B cell (primary cell): ENCODE measurements at regions not wholly inside any gene's neighbourhood (a gene's known extent, or its start where the extent isn't known, plus 50 kb on each side); places are given as distances from the start of the nearest gene placed in this dataset.

Experiments used
- ATAC-seq: fragments of 200-7000 bp; cut with Tn5 transposase; one replicate; pipeline ENCODE4 v1.10.0; 2021; ENCODE audit warnings: low read depth, mild to moderate bottlenecking, moderate number of reproducible peaks, moderate library complexity
- CTCF ChIA-PET: fragments of 350-600 bp; sonication (Branson Sonifier 250); formaldehyde crosslinking; loops from one replicate; lab custom pipeline; 2021; ENCODE audit warnings: antibody characterized with exemption, inconsistent platforms; lab: Charles Lee
- POLR2A ChIA-PET: fragments of 350-600 bp; sonication (Branson Sonifier 250); formaldehyde crosslinking; loops from one replicate; lab custom pipeline; 2021; ENCODE audit warnings: antibody characterized with exemption; lab: Charles Lee
- DNase-seq: peaks from one replicate; pipeline ENCODE4 v3.0.0; 2013
- H2AFZ ChIP-seq: 2 replicates; pipeline ENCODE4 v1.6.1; 2012; ENCODE audit warnings: mild to moderate bottlenecking, low read depth, low read length; ENCODE audit not compliant: insufficient read depth, poor library complexity, severe bottlenecking
- H3K27ac ChIP-seq, 2 donors: 1 replicate in 1 of 2; 2 replicates in 1 of 2; pipeline ENCODE4 v1.5.1; 2012 to 2013; ENCODE audit warnings: low read length in 2 of 2, mild to moderate bottlenecking in 2 of 2, moderate library complexity in 1 of 2
- H3K27me3 ChIP-seq, 4 experiments: fragments of 200-600 bp in 1 of 4; sonication (generic) in 1 of 4; replicated peaks in 1 of 4; 1 replicate in 2 of 4; 2 replicates in 2 of 4; pipeline versions ENCODE4 v1.6.1 to v1.7.0; 2013 to 2016; ENCODE audit warnings: low read length in 3 of 4, mild to moderate bottlenecking in 2 of 4, mixed read lengths in 1 of 4, moderate library complexity in 1 of 4; ENCODE audit not compliant: insufficient read depth in 4 of 4, control insufficient read depth in 3 of 4; ENCODE audit errors: control extremely low read depth in 1 of 4
- H3K36me3 ChIP-seq, 2 experiments: replicated peaks in 1 of 2; 1 replicate in 1 of 2; 2 replicates in 1 of 2; pipeline versions ENCODE4 v1.6.1 to v1.7.1; 2013; ENCODE audit warnings: low read length in 1 of 2; ENCODE audit not compliant: insufficient read depth in 2 of 2, control insufficient read depth in 1 of 2; ENCODE audit errors: control extremely low read depth in 1 of 2, extremely low read depth in 1 of 2
- H3K4me1 ChIP-seq, 2 donors: fragments of 200-600 bp in 1 of 2; sonication (generic) in 1 of 2; 1 replicate in 1 of 2; 2 replicates in 1 of 2; pipeline versions ENCODE4 v1.5.1 to v1.6.1; 2013 to 2017; ENCODE audit warnings: low read length in 2 of 2; ENCODE audit not compliant: control insufficient read depth in 2 of 2, insufficient read depth in 2 of 2
- H3K4me2 ChIP-seq: replicated peaks from 2 replicates; pipeline ENCODE3; 2012; ENCODE audit warnings: mild to moderate bottlenecking, low read depth, low read length; ENCODE audit not compliant: poor library complexity, severe bottlenecking
- H3K4me3 ChIP-seq, 5 experiments: fragments of 200-600 bp in 1 of 5; sonication (generic) in 1 of 5; 1 replicate in 3 of 5; 2 replicates in 2 of 5; pipeline versions ENCODE4 v1.5.1 to v1.7.0; 2011 to 2016; ENCODE audit warnings: low read length in 4 of 5, mild to moderate bottlenecking in 4 of 5, low read depth in 2 of 5, control low read depth in 1 of 5, moderate library complexity in 1 of 5; ENCODE audit not compliant: insufficient read depth in 1 of 5; ENCODE audit errors: control extremely low read depth in 1 of 5, extremely low read depth in 1 of 5
- H3K79me2 ChIP-seq: fragments of 200-600 bp; sonication (generic); one replicate; pipeline ENCODE4 v1.6.0; 2016; ENCODE audit warnings: low read length; ENCODE audit not compliant: control insufficient read depth, insufficient read depth
- H3K9ac ChIP-seq: fragments of 200-600 bp; sonication (generic); 2 replicates; pipeline ENCODE4 v1.6.1; 2017; ENCODE audit warnings: mild to moderate bottlenecking, low read length, moderate library complexity
- H3K9me3 ChIP-seq, 3 donors: one replicate each; pipeline versions ENCODE4 v1.6.1 to v1.7.1; 2013; ENCODE audit warnings: low read length in 2 of 3; ENCODE audit not compliant: control insufficient read depth in 2 of 3, insufficient read depth in 1 of 3; ENCODE audit errors: control extremely low read depth in 1 of 3
- H4K20me1 ChIP-seq: 2 replicates; pipeline ENCODE4 v1.6.0; 2012; ENCODE audit warnings: mild to moderate bottlenecking, low read length; ENCODE audit not compliant: insufficient read depth, control insufficient read depth, poor library complexity, severe bottlenecking
- H3K27ac Mint-ChIP-seq: one replicate; pipeline ENCODE4 v1.8.0; 2021; ENCODE audit warnings: mixed read lengths
- H3K27me3 Mint-ChIP-seq: one replicate; pipeline ENCODE4 v1.8.0; 2021; ENCODE audit warnings: mixed read lengths
- H3K4me1 Mint-ChIP-seq: one replicate; pipeline ENCODE4 v1.8.0; 2021; ENCODE audit warnings: mixed read lengths
- H3K4me3 Mint-ChIP-seq: one replicate; pipeline ENCODE4 v1.8.0; 2021; ENCODE audit warnings: mixed read lengths
- H3K9me3 Mint-ChIP-seq: one replicate; pipeline ENCODE4 v1.8.0; 2022; ENCODE audit warnings: mixed read lengths; ENCODE audit not compliant: insufficient read depth
- EZH2 ChIP-seq: IDR thresholded peaks from 2 replicates; pipeline ENCODE4 v1.6.1; 2012; ENCODE audit warnings: borderline replicate concordance, low read depth, mild to moderate bottlenecking, moderate library complexity, low read length; ENCODE audit not compliant: insufficient read depth, poor library complexity, severe bottlenecking
- WGBS: methylation state at CpG from one replicate; pipeline ENCODE4 v1.1.5; 2013; ENCODE audit warnings: missing lambda C conversion rate; ENCODE audit not compliant: insufficient coverage; 5-methylcytosine and 5-hydroxymethylcytosine counted together
- intact Hi-C: fragments of 100-400 bp; cut with micrococcal nuclease; formaldehyde crosslinking; loops from one replicate; pipeline ENCODE4 v1.10.0; 2022
- TF ChIP-seq, protein P1 (sequence below): fragments of 200-600 bp; IDR thresholded peaks from one replicate; pipeline ENCODE4 v1.8.0; 2022; ENCODE audit warnings: antibody characterized with exemption, mild to moderate bottlenecking

DNA sequence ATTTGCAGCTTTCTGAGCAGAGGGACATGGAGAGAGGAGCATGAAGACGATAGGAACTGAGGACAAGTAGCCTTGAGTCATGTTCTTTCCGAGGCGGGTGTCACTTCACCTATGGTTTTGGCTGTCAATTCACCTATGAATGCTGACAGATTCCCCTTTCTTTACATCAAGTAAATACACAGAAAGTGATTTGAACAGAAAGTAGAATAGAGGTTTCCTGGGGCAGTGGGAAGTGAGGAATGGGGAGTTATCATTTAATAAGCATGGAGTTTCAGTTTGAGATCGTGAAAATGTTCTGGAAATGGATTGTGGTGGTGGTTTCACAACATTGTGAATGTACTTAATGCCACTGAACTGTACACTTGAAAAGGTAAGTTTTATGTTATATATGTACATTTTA lies 138.4 kb upstream of the MDFIC start:
- CTCF ChIA-PET, result no interaction called here
- Histone ChIP-seq H3K9me3 (no peaks in the 10 kb centered on the region), H4K20me1 (no peaks in the 10 kb centered on the region), H3K27ac (no peak overlapping the region), H2AFZ (no peak overlapping the region), H3K36me3 (no peaks in the 10 kb centered on the region), H3K4me2 (no peak overlapping the region), H3K9ac (no peak overlapping the region), H3K4me3 (no peak overlapping the region), H3K27me3 (no peaks in the 10 kb centered on the region), H3K4me1 (no peaks in the 10 kb centered on the region), H3K79me2 (no peaks in the 10 kb centered on the region)
- ATAC-seq, result no peak
- peaks cover 2% of the 10 kb centered on the region for H3K27me3 Mint-ChIP-seq
- no peak for TF ChIP-seq EZH2
- TF ChIP-seq, protein P1, sequence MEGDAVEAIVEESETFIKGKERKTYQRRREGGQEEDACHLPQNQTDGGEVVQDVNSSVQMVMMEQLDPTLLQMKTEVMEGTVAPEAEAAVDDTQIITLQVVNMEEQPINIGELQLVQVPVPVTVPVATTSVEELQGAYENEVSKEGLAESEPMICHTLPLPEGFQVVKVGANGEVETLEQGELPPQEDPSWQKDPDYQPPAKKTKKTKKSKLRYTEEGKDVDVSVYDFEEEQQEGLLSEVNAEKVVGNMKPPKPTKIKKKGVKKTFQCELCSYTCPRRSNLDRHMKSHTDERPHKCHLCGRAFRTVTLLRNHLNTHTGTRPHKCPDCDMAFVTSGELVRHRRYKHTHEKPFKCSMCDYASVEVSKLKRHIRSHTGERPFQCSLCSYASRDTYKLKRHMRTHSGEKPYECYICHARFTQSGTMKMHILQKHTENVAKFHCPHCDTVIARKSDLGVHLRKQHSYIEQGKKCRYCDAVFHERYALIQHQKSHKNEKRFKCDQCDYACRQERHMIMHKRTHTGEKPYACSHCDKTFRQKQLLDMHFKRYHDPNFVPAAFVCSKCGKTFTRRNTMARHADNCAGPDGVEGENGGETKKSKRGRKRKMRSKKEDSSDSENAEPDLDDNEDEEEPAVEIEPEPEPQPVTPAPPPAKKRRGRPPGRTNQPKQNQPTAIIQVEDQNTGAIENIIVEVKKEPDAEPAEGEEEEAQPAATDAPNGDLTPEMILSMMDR, result no peak
- intact Hi-C loops, result no loop called here
- no peaks in the 10 kb centered on the region for H3K9me3 Mint-ChIP-seq
- H3K27ac Mint-ChIP-seq, result no peak overlapping the region
- no peak overlapping the region for H3K4me3 Mint-ChIP-seq
- no peak for DNase-seq
- H3K4me1 Mint-ChIP-seq, result no peaks in the 10 kb centered on the region
- POLR2A ChIA-PET, result no interaction called here
- whole genome bisulfite sequencing, result no CpG with 5 or more reads among the region's 4 CpGs

DNA sequence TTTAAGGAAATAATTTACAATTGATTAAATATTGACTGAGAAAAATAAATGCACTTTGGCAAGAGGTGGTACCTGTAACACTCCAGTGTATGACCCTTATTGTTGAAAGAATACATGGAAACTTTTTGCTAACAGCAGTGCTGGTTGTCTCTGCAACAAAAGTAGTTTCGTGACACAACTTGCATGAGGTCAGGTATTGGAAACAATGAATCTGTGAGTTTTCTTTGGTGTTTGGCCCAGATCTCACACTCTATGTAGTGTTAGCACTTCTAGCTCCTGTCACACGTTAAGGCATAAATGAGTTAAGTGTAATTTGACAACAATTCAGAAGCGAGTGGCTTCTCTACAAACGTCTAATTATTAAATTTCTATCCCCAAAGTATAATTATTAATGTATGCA lies 137.7 kb upstream of the MDFIC start:
- WGBS, result 100% methylated on average over 1 of the region's 4 CpGs
- peaks cover 2% of the 10 kb centered on the region for H3K27me3 Mint-ChIP-seq
- Histone ChIP-seq H3K4me1 (no peaks in the 10 kb centered on the region), H3K9me3 (no peaks in the 10 kb centered on the region), H3K4me2 (no peak overlapping the region), H4K20me1 (no peaks in the 10 kb centered on the region), H3K27ac (no peak overlapping the region), H3K36me3 (no peaks in the 10 kb centered on the region), H2AFZ (no peak overlapping the region), H3K27me3 (no peaks in the 10 kb centered on the region), H3K79me2 (no peaks in the 10 kb centered on the region), H3K9ac (no peak overlapping the region), H3K4me3 (no peak overlapping the region)
- intact Hi-C loops, result no loop called here
- POLR2A ChIA-PET, result no interaction called here
- CTCF ChIA-PET, result no interaction called here
- DNase-seq (no peak), ATAC-seq (no peak)
- no peak overlapping the region for H3K27ac Mint-ChIP-seq
- no peaks in the 10 kb centered on the region for H3K9me3 Mint-ChIP-seq
- no peak for TF ChIP-seq EZH2
- TF ChIP-seq, protein P1, result no peak
- no peaks in the 10 kb centered on the region for H3K4me1 Mint-ChIP-seq
- no peak overlapping the region for H3K4me3 Mint-ChIP-seq
